CD4-positive, alpha-beta memory T cell (primary cell): ENCODE measurements at regions not wholly inside any gene's neighbourhood (a gene's known extent, or its start where the extent isn't known, plus 50 kb on each side); places are given as distances from the start of the nearest gene placed in this dataset.

Source experiments
- CTCF ChIA-PET: fragments of 350-600 bp; sonication (Branson Sonifier 250); formaldehyde crosslinking; loops from one replicate; lab custom pipeline; 2021; ENCODE audit warnings: inconsistent platforms; ENCODE audit not compliant: partially characterized antibody; lab: Charles Lee
- POLR2A ChIA-PET: fragments of 350-600 bp; sonication (Branson Sonifier 250); formaldehyde crosslinking; loops from one replicate; lab custom pipeline; 2021; ENCODE audit not compliant: partially characterized antibody; lab: Charles Lee
- DNase-seq, 5 donors: peaks; one replicate each; pipeline versions ENCODE4 v3.0.0 to v3.0.0-alpha.2; 2020 to 2022; ENCODE audit warnings: mixed read lengths in 1 of 5
- H3K27ac ChIP-seq: one replicate; pipeline ENCODE4 v1.7.0; 2013; ENCODE audit warnings: low read depth, low read length
- H3K27me3 ChIP-seq: 2 replicates; pipeline ENCODE4 v1.7.0; 2013; ENCODE audit warnings: mild to moderate bottlenecking, low read length, moderate library complexity; ENCODE audit not compliant: insufficient read depth
- H3K36me3 ChIP-seq: 2 replicates; pipeline ENCODE4 v1.7.0; 2013; ENCODE audit warnings: mild to moderate bottlenecking, low read length, moderate library complexity; ENCODE audit not compliant: insufficient read depth
- H3K4me1 ChIP-seq: 2 replicates; pipeline ENCODE4 v1.7.0; 2013; ENCODE audit warnings: mild to moderate bottlenecking, low read length, moderate library complexity; ENCODE audit not compliant: insufficient read depth
- H3K4me3 ChIP-seq, 2 donors: one replicate each; pipeline ENCODE4 v1.7.0; 2013; ENCODE audit warnings: low read length in 2 of 2, mild to moderate bottlenecking in 1 of 2
- H3K9me3 ChIP-seq, 2 donors: one replicate each; pipeline ENCODE4 v1.7.0; 2013; ENCODE audit warnings: low read length in 2 of 2, control low read depth in 1 of 2; ENCODE audit not compliant: control insufficient read depth in 1 of 2
- H3K27ac Mint-ChIP-seq, 7 donors: one replicate each; pipeline ENCODE4 v1.8.0; 2020 to 2021; ENCODE audit warnings: mixed read lengths in 7 of 7, mild to moderate bottlenecking in 6 of 7, inconsistent platforms in 3 of 7, moderate library complexity in 3 of 7
- H3K27me3 Mint-ChIP-seq, 2 donors: one replicate each; pipeline ENCODE4 v1.8.0; 2020 to 2021; ENCODE audit warnings: mixed read lengths in 2 of 2
- H3K36me3 Mint-ChIP-seq, 2 donors: one replicate each; pipeline ENCODE4 v1.8.0; 2020 to 2021; ENCODE audit warnings: mixed read lengths in 2 of 2, inconsistent platforms in 1 of 2, mild to moderate bottlenecking in 1 of 2
- H3K4me1 Mint-ChIP-seq, 4 donors: one replicate each; pipeline ENCODE4 v1.8.0; 2020 to 2021; ENCODE audit warnings: mixed read lengths in 4 of 4, mild to moderate bottlenecking in 1 of 4
- H3K4me3 Mint-ChIP-seq, 8 donors: one replicate each; pipeline ENCODE4 v1.8.0; 2020 to 2021; ENCODE audit warnings: mixed read lengths in 8 of 8, mild to moderate bottlenecking in 7 of 8, moderate library complexity in 6 of 8, inconsistent platforms in 3 of 8
- H3K9me3 Mint-ChIP-seq, 8 donors: one replicate each; pipeline ENCODE4 v1.8.0; 2020 to 2021; ENCODE audit warnings: mixed read lengths in 8 of 8, mild to moderate bottlenecking in 5 of 8, inconsistent platforms in 3 of 8, moderate library complexity in 1 of 8
- intact Hi-C: fragments of 100-400 bp; cut with micrococcal nuclease; formaldehyde crosslinking; loops from one replicate; pipeline ENCODE4 v1.15.1; 2023

DNA sequence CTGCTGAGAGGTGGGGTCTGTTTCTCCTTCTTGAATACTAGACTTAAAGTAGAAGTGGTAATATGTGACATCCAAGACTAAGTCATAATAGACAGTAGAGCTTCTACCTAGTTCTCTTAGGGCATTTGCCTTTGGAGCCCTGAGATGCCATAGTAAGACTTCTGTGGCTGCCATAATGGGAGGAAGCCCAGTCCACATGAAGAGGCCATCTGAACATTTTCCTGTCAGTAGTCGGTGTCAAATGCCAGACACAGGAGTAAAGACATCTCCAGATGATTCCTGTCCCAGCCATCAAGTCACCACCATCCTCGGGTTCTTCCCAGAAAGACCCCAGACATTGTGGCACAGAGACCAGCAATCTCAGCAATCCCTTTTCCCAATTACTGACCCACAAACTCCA, 58.1 kb upstream of the IRX6 start:
- intact Hi-C loops, result no loop called here
- DNase-seq, result no peak
- no peak overlapping the region for H3K4me3 ChIP-seq
- no peaks in the 10 kb centered on the region for H3K9me3 ChIP-seq
- Mint-ChIP-seq H3K36me3 (no peaks in the 10 kb centered on the region), H3K27me3 (peaks cover 3 to 5% of the 10 kb centered on the region in 2 donors), H3K4me1 (no peaks in the 10 kb centered on the region), H3K27ac (no peak overlapping the region), H3K4me3 (no peak overlapping the region), H3K9me3 (peaks cover 0 to 7% (median 2%) of the 10 kb centered on the region in 8 donors)
- POLR2A ChIA-PET, result no interaction called here
- CTCF ChIA-PET, result no interaction called here
- no peak overlapping the region for H3K27ac ChIP-seq
- H3K27me3 ChIP-seq, result no peaks in the 10 kb centered on the region
- H3K36me3 ChIP-seq, result no peaks in the 10 kb centered on the region
- no peaks in the 10 kb centered on the region for H3K4me1 ChIP-seq

DNA sequence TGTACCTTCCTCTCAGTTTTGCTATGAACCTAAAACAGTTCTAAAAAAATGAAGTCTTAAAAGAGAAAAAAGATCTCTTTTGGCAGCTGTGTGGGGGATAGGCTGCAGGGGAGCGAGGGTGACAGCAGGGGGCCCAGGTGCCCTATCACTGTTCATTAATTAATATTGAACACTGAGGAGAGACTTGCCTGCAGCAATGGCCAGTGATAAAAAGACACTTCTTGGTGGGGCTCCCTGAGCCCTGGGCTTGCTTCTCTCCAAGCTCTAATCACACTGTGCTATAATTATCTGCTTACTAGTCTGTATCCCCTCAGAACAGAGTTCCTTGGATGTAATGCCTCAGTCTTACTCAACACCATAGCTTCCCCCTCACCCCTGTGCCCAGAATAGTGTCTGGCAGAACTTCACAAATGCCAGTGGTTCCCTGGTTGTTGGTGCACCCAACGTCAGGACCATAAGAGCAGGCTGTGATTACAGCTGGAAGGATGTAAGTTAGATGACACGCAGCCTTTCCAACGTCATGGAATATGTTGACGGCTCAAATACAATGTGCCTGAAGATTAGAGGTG, 52.0 kb upstream of the IRX6 start:
- Histone ChIP-seq H3K36me3 (no peaks in the 10 kb centered on the region), H3K4me1 (no peaks in the 10 kb centered on the region), H3K9me3 (no peaks in the 10 kb centered on the region), H3K4me3 (no peak overlapping the region), H3K27ac (no peak overlapping the region), H3K27me3 (no peaks in the 10 kb centered on the region)
- POLR2A ChIA-PET, result no interaction called here
- Mint-ChIP-seq H3K4me1 (no peaks in the 10 kb centered on the region), H3K36me3 (no peaks in the 10 kb centered on the region), H3K27ac (no peak overlapping the region), H3K9me3 (peaks cover 0 to 3% (median 0%) of the 10 kb centered on the region in 8 donors), H3K4me3 (no peak overlapping the region), H3K27me3 (peaks cover 0 to 2% of the 10 kb centered on the region in 2 donors)
- no peak for DNase-seq
- CTCF ChIA-PET, result no interaction called here
- intact Hi-C loops, result no loop called here

DNA sequence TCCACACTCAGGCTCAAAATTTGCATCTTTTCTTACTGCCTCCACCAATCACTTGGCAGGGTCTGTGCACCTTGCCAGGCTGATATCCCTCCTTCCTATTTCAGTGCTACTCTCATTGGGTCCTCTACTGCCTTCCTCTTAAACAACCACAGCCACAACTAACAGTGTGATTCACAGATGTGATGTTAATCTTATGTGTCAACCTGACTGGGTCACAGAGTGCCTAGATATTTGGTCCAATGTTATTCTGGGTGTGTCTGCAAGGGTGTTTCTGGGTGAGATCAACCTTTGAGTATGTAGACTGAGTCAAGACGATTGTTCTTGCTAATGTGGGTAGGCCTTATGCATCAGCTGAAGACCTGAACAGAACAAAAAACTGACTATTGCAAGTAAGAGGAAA, 51.3 kb upstream of the IRX6 start:
- intact Hi-C loops, result no loop called here

DNA sequence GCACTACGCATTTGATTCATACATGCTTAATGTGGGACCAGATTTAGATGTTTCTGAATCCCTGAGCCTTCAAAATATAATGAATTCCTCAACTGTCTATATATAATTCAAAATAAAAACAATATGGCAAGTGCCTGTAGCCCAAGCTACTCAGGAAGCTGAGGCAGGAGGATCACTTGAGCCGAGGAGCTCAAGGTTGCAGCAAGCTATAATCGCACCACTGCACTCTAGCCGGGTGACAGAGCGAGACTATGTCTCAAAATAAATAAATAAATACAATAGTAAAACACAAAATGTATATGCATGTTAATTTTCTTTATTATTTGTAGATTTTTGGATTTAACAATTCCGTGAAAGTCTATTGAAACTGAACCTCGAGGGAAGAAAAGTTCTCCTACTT, 50.6 kb upstream of the IRX6 start:
- Histone ChIP-seq H3K9me3 (no peaks in the 10 kb centered on the region), H3K36me3 (no peaks in the 10 kb centered on the region), H3K4me3 (no peak overlapping the region), H3K4me1 (no peaks in the 10 kb centered on the region), H3K27me3 (no peaks in the 10 kb centered on the region), H3K27ac (no peak overlapping the region)
- ChIA-PET POLR2A (interaction anchor here (0.6 kb wide), 1 partner anchor 166 kb away, joined by 3 read pairs; no protein-coding TSS in a partner anchor), CTCF (no interaction called here)
- Mint-ChIP-seq H3K27ac (no peak overlapping the region), H3K36me3 (no peaks in the 10 kb centered on the region), H3K9me3 (peaks cover 0 to 3% (median 0%) of the 10 kb centered on the region in 8 donors), H3K27me3 (peaks cover 1 to 2% of the 10 kb centered on the region in 2 donors), H3K4me3 (no peak overlapping the region), H3K4me1 (no peaks in the 10 kb centered on the region)
- intact Hi-C loops, result no loop called here
- DNase-seq, result no peak

More for the DNA sequence above, 51.3 kb upstream of the IRX6 start:
- H3K27ac ChIP-seq, result no peak overlapping the region
- DNase-seq, result no peak
- ChIA-PET POLR2A (interaction anchor here (0.6 kb wide), 1 partner anchor 166 kb away, joined by 3 read pairs; no protein-coding TSS in a partner anchor), CTCF (no interaction called here)
- Mint-ChIP-seq H3K27ac (no peak overlapping the region), H3K9me3 (peaks cover 0 to 3% (median 0%) of the 10 kb centered on the region in 8 donors), H3K4me3 (no peak overlapping the region), H3K36me3 (no peaks in the 10 kb centered on the region), H3K4me1 (no peaks in the 10 kb centered on the region), H3K27me3 (peaks cover 1 to 2% of the 10 kb centered on the region in 2 donors)
- no peaks in the 10 kb centered on the region for H3K36me3 ChIP-seq
- no peaks in the 10 kb centered on the region for H3K4me1 ChIP-seq
- H3K9me3 ChIP-seq, result no peaks in the 10 kb centered on the region
- H3K4me3 ChIP-seq, result no peak overlapping the region
- no peaks in the 10 kb centered on the region for H3K27me3 ChIP-seq

DNA sequence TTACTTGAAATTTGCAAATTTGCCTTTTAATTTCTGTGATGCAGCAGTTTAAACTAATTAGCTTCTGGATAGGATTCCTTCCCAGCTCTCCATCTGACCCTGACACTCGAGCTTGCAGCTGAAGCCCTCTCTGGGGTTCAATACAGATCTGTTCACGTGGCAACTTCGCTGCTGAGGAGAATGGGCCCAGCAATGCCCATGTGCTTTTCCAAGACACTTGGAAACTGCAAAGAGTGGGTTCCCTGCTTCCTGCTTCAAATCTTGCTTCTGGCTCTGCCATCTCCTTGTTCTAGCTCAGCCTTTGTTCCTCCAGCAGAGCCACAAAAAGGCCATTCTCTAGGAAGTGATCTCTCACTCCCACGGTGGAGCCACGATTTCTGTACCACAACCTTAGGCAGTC, 50.0 kb upstream of the IRX6 start:
- Histone ChIP-seq H3K9me3 (no peaks in the 10 kb centered on the region), H3K36me3 (no peaks in the 10 kb centered on the region), H3K4me3 (no peak overlapping the region), H3K27ac (no peak overlapping the region), H3K4me1 (no peaks in the 10 kb centered on the region), H3K27me3 (no peaks in the 10 kb centered on the region)
- CTCF ChIA-PET, result no interaction called here
- POLR2A ChIA-PET, result no interaction called here
- H3K4me1 Mint-ChIP-seq, result no peaks in the 10 kb centered on the region
- peaks cover 2 to 3% of the 10 kb centered on the region in 2 donors for H3K27me3 Mint-ChIP-seq
- no peak for DNase-seq
- no peak overlapping the region for H3K27ac Mint-ChIP-seq
- H3K4me3 Mint-ChIP-seq, result no peak overlapping the region
- peaks cover 0 to 3% (median 0%) of the 10 kb centered on the region in 8 donors for H3K9me3 Mint-ChIP-seq
- intact Hi-C loops, result no loop called here
- H3K36me3 Mint-ChIP-seq, result no peaks in the 10 kb centered on the region
